ENCODE measurements at regions not wholly inside any gene's neighbourhood (a gene's known extent, or its start where the extent isn't known, plus 50 kb on each side); places are given as distances from the start of the nearest gene placed in this dataset.
"Not testable (repeated sequence)": the region's sequence is repeated elsewhere in the genome, so short reads cannot be mapped to it uniquely, and the experiment has no call there.

DNA sequence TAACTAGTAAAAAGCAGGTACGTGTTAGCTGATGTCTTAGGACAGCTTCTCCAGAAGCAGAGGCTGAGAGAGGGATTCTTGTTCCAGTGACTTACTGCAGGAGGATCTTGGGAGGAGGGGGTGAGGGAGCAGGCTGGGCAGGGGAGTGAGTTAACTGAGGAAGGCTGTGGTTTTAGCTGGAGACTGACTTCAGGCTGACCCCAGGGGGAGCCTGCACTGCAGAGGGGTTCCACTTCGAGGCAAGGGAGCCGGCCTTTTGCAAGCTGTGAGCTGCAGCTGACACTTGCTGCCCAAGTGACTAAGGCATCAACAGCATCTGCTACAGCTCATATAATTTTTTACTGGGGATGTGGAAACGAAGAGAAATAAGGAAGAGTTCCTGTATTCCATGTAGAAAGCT is 50.4 kb upstream of the SOD1 start:
- DNase-seq: no peak

DNA sequence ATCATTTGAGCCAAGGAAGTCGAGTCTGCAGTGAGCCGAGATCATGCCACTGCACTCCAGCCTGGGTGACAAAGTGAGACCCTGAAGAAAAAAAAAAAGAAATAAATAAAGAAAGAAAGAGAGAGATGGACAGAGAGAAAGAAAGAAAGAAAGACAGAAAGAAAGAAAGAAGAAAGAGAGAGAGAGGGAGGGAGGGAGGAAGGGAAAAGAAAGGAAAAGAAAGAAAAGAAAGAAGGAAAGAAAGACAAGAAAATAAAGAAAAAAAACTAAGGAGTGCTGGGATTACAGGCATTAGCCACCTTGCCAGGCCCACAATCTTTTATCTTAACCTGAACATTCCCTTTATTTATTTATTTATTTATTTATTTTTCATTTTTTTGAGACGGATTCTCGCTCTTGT is 51.7 kb upstream of the SOD1 start:
- DNase-seq: no peak

DNA sequence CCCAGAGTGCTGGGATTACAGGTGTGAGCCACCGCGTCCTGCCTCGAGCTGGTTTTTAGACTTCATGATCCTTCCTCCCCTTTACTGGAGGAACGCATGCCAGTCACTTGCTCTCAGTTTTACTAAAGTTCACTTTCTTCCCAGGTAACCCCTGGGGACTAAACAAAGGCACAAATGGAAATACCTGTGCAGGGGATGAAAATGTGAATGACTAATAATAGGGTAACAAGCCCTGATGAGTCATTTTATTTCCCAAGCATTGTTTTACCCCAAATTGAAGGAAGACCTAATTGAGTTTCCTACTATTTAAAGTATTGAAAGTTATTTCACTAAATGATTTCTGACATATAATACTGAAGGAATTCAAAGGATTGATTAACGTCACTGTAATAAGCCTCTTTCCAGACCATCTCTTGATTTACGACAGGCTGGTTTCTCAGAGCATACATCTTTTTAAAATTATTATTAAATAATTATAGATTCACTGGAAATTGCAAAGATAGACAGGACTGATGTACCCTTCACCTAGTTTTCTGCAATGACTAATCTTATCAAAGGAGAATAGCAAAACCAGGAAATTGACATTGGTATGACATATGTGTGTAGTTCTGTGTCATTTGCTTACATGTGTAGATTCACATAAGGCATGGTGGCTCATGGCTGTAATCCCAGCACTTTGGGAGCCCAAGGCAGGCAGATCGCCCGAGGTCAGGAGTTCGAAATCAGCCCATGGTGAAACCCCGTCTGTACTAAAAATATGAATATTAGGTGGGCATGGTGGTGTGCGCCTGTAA is 53.2 kb upstream of the SOD1 start:
- no peak for DNase-seq

DNA sequence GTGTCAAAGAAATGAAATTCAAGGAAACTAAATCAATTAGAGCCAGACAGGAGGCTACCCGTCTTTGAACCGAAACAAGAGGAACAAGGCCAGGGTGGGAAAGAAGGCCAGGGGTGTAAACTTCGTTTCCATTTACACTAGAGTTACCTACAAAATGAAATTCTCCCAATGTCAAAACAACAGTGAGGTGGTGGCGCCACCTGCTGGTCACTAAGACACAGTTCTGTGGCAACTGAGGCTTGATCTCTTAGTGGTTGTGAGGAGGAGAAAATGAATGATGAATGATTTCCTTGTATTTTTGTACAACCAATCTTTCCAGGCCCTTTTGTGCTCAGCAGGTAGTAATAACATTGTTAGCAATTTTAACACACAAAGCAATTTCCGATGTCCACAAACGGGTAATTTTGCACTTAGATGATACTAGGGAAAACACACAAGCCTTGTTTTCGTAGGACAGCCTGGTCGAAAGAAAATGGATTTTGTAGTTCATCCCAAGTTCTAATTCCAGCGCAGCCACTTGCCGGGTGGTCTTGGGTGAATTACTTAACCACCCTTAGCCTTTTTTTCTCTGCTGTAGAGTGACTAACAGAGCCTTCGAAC is 54.8 kb upstream of the SOD1 start:
- peak; percentile 46 for DNase-seq

DNA sequence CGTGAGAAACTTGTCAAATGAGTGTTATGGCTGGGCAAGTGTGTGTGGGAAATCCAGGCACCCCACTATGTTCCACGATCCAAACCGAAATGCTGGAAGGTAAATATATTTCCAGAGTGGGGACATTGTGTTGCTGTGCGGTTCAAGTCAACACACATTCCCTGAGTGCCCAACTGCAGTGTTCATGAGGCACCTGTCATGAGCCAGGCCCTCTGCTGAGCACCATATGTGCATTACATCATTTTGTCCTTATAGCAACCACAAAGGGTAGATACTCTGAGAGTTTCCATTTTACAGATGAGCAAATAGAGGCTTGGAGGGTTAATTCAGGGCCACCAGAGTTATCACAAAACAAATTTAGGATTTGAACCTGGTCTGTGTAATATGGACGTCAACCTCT is 59.9 kb upstream of the SOD1 start:
- no peak for DNase-seq

DNA sequence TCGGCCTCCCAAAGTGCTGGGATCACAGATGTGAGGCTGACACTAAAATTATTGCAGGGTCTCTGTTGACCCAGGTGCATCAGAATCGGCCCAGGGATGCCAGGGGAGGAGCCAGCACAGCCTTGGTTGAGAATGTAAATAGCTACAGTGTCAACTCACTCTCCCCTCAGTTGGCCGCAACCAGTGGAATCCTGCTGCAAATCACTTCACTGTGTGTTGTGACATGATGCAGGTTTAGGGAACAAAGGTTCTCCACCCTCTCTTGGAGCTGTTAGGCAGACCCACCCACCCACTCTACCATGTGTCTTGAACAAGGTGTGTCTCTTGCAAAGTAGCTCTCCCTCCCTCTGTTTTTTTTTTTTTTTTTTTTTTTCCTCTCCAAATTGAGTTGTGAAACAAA is 60.5 kb upstream of the SOD1 start:
- DNase-seq: no peak

DNA sequence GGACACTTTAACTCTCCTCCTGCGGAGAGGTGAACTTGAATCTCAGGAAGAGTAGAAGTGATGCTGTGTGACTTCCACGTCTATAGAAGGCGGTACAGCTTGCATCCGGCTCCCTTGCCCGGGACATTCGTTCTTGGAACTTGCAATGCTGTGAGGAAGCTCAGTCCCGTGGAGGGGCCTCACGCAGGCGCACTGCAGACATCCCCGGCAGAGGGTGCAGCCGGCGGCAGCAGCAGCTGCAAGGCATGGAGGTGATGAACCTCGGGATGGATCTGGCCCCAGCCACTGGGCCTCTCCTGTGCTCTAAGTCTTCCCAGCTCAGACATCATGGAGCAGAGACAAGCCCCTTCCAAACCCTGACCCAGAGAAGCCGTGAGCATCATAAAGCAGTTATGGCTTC is 61.8 kb upstream of the SOD1 start:
- no peak for DNase-seq

DNA sequence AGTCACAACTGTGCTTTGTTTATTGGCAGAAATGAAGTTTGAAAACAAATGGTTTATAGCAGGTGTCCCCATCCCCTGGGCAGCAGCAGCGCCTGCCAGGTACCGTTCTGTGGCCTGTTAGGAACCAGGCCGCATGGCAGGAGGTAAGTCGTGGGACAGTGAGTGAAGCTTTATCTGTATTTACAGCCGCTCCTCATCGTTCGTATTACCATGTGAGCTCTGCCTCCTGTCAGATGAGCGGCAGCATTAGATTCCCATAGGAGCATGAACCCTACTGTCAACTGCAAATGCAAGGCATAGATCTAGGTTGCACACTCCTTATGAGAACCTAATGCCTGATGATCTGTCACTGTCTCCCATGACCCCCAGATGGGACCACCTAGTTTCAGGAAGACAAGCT is 63.4 kb upstream of the SOD1 start:
- no peak for DNase-seq

DNA sequence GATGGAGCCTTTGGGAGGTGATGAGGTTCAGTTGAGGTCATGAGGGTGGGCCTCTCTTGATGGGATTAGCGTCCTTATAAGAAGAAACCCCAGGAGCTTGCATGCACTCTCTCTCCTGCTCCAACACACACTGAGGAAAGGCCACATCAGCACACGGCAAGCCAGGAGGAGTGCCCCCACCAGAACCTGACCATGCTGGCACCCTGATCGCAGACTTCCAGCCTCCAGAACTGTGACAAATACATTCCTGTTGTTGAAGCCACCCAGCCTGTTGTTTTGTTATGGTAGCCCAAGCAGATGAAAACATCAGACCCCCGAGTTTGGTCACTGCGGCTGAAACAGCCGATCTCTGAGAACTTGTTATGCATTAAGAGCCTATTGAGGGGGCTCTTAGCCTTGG is 64.8 kb upstream of the SOD1 start:
- DNase-seq: no peak

DNA sequence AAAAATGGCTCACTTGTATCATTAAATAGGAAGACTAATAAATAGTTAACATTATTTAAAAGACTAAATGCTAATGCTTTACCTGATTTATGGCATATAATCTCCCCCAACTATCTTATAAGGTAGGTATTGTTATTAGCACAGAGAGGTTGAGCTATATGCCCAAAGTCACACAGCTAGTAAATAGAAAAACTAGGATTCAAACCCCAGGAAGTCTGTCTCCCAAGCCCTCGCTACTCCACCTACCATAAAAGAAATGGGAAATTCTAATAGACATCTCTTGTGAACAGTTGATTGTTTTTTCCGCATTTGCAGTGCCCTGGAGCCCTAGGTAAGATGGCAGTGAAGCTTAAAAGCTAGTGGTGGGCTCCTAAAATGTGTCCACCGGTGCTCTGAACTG is 65.2 kb upstream of the SOD1 start:
- no peak for DNase-seq

DNA sequence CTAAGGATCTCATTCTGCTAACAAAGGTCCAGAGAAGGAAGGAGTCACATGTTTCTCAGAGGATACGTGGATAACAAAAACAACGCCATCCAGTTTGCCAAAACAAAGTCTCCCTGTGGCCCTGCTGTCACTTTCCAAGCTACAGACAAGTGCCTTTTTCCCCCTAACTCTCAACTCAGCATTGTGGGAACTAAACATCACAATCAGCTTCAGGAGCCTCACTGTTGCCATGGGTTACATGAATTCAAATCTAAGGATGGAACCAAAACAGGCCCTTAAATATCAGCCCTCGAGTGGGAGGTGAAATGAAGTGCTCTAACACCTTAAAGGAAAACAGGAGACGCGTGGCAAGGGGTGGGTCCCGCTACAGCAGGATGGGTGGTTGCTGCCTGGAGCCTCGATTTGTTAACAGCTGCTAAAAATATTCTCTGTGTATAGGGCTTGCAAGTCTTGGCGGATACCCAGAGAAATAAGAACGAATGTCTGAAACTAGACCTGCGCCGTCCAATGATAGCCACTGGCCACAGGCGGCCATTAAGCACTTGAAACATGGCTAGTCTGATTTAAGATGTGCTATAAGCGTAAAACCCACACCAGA is 66.4 kb upstream of the SOD1 start:
- no peak for DNase-seq

DNA sequence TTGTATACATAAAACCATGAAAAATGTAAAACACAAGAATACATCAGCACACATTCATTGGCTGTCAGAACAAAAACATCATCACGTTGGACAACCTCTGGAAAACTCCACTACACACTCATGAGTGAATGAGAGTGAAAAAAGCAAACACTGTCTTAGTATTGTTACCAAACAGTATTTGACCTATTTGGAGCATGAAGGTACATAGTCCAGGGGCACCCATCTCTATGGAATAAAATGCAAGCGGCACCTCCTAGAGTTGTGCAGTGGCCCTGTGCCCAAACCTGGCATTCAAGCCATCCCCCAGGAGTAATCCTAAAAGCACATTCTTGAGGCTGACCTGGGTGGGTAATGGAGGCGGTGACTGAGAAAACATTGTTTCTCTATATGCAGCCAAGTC is 67.0 kb upstream of the SOD1 start:
- no peak for DNase-seq

DNA sequence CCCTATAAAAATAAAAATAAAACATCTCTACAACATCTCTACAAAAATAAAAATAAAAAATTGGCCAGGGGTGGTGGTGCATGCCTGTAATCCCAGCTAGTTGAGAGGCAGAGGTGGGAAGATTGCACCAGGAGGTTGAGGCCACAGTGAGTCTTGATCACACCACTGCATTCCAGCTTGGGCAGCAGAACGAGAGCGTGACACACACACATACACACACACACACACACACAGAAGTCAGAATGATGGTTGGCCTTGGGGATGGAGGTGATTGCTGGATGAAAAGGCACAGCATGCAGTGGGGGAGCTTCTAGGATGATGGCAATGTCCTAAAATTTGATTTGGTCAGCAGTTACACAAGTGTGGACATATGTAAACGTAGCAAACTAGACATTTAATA is 69.7 kb upstream of the SOD1 start:
- no peak for DNase-seq

DNA sequence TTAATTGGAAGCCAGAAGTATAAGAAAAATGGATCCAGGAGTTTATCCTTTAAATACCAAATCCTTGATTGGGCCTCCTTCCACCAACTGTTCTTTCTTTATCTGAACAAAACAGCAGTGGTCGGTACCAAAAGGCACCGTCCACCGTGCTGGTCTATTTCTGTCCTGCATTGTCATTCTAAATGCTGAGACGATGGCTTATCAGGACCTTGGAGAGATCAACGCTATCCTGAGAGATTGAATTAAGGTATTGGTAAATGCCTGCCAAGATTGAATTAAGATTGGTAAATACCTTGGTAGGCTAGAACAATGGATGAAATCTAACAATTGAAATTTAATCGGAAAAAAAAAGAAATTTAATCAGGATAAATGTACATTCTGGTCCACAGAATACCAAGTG is 73.4 kb upstream of the SOD1 start:
- DNase-seq: no peak

DNA sequence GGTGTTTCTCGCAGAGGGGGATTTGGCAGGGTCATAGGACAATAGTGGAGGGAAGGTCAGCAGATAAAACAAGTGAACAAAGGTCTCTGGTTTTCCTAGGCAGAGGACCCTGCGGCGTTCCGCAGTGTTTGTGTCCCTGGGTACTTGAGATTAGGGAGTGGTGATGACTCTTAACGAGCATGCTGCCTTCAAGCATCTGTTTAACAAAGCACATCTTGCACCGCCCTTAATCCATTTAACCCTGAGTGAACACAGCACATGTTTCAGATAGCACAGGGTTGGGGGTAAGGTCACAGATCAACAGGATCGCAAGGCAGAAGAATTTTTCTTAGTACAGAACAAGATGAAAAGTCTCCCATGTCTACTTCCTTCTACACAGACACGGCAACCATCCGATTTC is 75.6 kb upstream of the SOD1 start:
- not testable (repeated sequence) for DNase-seq

DNA sequence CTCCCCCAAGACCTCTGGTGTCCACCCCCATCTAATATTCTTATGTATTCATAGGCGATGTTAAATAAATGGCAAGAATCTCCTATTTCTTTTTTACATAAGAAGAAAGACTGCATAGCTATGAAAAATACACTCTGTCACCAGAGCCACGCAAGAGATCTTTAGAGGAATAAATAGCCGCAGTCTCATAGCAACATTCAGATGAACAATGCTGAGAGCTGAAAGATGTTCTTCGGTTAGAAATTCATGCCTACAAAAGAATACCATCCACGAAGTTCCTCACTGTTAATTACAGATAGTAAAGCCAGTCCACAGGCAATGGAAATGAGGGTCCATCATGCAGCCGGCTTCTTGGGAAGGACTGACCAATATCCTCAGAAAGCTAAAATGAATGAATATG is 76.0 kb upstream of the SOD1 start:
- no peak for DNase-seq

DNA sequence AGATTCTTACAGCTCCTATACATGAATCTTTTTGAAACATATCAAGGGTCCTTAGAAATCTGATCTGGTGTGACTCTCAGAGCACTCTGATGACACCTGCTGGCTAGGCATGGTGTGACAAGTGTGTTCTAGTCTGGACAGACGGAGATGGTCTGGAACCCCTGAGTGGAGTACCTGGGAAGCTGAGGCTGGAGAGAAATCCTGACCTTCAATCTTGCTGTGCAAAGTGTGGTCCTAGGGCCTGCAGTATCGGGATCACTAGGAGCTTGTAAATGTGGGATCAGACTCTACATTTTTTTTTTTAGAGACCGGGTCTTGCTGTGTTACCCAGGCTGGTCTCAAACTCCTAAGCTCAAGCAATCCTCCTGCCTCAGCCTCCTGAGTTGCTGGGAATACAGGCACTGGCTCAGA is 78.6 kb upstream of the SOD1 start:
- DNase-seq: peak; percentile 31

DNA sequence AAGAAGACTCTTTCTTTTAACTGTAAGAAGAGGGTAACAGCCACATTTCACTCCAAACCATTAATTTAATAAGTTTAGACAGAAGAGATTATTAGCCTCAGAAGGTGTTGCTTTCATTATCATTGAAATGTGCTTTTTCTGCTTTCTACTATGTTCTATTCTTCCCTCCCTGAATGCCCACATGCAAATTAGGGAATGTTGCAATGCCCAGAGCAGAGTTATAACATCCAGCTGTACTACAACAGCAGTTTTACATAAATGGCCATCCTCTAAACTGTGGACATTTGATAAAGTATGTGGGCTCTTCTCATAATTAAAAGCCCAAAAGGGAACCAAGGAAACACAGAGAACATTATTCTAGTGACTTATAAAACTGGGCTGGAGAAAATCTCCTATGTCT is 82.2 kb upstream of the SOD1 start:
- no peak for DNase-seq

DNA sequence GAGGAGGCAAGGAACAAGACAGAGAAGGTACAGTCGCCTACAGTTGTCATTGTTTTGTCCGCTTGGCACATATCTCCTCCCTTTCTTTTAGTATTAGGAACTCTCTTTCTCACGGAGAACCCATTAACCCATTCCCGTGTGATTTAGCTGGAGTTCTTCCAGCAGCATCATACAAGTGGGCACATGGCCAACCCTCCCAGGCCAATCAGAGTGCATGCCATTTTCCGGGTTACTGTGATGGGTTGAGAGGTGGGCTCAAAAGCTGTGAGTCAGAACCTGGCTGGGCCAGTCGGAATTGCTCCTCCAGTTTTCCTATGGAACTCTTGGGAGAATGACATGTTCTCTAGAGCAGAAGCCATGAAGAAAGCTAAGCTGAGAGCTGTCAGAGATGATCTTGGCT is 83.1 kb upstream of the SOD1 start:
- no peak for DNase-seq

DNA sequence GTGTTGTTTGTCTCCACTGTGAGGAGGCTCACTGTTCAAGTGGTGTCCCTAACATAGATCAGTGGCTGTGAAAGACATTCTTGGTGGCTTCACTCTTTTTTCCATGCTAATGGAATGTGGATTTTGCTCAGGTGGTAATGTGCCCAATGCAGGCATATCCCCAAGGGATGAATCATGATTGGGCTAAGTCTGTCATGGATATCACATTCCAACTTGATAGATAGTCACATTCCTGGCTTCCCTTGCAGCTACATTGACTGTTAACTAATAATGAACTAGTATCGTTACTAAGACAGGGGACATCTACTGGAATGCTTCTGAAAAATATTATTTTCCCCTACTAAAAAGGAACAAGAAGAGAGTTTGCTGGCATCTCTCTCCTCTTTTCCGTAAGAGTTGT is 86.3 kb upstream of the SOD1 start:
- no peak for DNase-seq

DNA sequence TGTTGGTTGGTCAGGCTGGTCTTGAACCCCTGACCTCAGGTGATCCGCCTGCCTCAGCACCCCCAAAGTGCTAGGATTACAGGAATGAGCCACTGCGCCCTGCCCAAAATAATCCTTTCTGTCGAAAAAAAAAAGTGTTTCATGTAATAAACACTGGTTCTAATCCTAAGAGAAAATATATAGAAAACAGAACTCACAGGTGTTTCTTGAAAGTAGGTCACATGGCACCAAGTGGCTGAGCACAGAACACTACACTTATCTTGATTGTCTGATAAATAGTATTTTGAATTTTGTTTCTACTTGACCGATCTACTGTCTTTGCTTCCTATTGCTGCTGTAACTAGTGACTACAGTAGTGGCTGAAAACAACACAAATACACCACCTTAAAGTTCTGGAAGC is 87.6 kb upstream of the SOD1 start:
- DNase-seq: no peak

DNA sequence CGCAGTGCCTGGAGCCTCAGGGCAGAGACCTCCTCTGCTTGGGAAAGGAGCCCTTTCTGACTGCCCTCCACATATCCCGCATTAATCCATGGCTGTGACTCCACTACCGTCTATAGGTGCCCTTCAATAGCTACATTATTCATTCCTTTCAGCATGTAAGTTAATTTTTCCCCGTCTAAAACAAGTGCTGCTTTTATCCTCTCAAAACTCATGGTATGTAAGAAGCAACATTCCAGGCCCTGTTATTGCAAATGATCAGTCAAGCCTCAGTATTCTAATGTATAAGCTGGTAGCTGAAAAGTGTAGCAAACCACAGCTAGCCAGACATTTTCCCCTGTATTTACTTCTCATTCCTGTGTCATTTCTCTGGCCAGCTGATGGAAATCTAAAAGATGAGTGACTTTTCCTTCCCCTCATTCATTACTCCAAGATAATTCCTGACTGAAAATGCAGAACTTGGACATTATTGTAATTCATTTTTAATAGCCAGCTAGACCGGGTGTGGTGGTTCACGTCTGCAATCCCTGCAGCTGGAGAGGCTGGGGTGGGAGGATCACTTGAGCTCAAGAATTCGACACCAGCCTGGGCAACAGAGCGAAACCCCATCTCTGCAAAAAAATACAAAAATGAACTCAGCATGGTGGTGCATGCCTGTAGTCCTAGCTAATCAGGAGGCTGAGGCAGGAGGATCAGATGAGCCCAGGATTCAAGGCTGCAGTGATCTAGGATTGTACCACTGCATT is 88.5 kb upstream of the SOD1 start:
- no peak for DNase-seq

DNA sequence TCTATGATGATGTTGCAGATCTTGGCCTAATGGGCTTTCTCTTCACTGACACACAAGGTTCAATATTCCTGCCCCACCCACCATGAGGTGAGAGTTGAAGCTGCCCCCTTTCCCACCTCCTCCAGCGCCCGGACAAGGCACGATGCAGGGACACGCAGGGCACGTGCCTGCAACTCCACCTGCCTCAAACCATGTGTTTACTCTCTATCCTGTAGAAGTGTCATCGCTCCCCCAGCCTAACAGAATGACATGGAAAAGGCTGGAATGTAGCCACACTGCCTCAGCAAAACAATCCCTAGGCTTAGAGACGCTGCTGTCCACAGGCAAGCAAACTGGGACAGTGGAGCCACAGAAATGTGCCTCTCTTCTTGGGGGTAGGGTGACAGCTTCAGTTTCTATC is 92.9 kb upstream of the SOD1 start:
- DNase-seq: no peak

DNA sequence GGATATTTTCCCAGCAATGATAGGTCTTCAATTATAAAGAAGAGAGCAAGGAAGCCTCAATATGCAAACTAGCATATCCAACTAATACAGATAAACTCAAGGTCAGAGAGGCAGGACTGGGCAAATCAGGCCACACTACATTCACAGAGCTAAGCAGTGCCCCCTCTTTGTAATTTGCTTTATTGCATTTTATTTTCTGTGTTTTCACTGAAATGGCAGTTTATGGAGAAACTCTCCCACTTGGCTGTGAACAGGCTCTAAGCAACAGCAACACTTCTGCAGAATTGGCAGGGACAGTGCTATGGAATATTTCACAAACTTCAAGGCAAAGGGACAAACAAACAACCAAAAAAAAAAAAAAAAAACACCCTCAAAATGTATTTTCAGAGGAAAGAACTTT is 93.4 kb upstream of the SOD1 start:
- DNase-seq: no peak

Measured in NK-92 treated with Interleukin-12 subunit alpha and Interleukin-12 subunit beta, amount 100 ng/mL, for 24 hours (cell line).